ENCODE measurements at regions not wholly inside any gene's neighbourhood (a gene's known extent, or its start where the extent isn't known, plus 50 kb on each side); places are given as distances from the start of the nearest gene placed in this dataset.
"Not testable (repeated sequence)": the region's sequence is repeated elsewhere in the genome, so short reads cannot be mapped to it uniquely, and the experiment has no call there.

GRCh38 chr15:20235728-20236127 lies 305.9 kb downstream of the GOLGA6L6 start:
- TF ChIP-seq, protein P1, sequence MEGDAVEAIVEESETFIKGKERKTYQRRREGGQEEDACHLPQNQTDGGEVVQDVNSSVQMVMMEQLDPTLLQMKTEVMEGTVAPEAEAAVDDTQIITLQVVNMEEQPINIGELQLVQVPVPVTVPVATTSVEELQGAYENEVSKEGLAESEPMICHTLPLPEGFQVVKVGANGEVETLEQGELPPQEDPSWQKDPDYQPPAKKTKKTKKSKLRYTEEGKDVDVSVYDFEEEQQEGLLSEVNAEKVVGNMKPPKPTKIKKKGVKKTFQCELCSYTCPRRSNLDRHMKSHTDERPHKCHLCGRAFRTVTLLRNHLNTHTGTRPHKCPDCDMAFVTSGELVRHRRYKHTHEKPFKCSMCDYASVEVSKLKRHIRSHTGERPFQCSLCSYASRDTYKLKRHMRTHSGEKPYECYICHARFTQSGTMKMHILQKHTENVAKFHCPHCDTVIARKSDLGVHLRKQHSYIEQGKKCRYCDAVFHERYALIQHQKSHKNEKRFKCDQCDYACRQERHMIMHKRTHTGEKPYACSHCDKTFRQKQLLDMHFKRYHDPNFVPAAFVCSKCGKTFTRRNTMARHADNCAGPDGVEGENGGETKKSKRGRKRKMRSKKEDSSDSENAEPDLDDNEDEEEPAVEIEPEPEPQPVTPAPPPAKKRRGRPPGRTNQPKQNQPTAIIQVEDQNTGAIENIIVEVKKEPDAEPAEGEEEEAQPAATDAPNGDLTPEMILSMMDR (IDR thresholded peaks at IDR 0.05; ENCODE audit: control extremely low read depth in 1 of 3, insufficient read depth in 1 of 3, low read depth in 1 of 3, low read length in 3 of 3): not testable (repeated sequence)
- not testable (repeated sequence) for TF ChIP-seq YY1 (IDR thresholded peaks at IDR 0.05; ENCODE audit: low read depth, low read length); TAF1 (IDR thresholded peaks at IDR 0.05; ENCODE audit: low read depth, low read length); RFX5 (IDR thresholded peaks at IDR 0.05; ENCODE audit: borderline replicate concordance, low read depth, low read length); EZH2 (IDR thresholded peaks at IDR 0.05; ENCODE audit: low read depth, low read length, severe bottlenecking); SRF (IDR thresholded peaks at IDR 0.05; ENCODE audit: low read depth, low read length); SIN3A (conservative IDR thresholded peaks at IDR 0.05 in 1 of 2, IDR thresholded peaks at IDR 0.05 in 1 of 2; ENCODE audit: low read depth in 1 of 2, low read length in 2 of 2); RAD21 (IDR thresholded peaks at IDR 0.05 in 1 of 2, conservative IDR thresholded peaks at IDR 0.05 in 1 of 2; ENCODE audit: low read depth in 2 of 2, low read length in 2 of 2); POLR2AphosphoS5 (IDR thresholded peaks at IDR 0.05; ENCODE audit: low read depth, low read length); MAX (IDR thresholded peaks at IDR 0.05); JUND (IDR thresholded peaks at IDR 0.05; ENCODE audit: low read length); ZNF274 (IDR thresholded peaks at IDR 0.05; ENCODE audit: borderline replicate concordance, extremely low read depth, low read length); HDAC2 (IDR thresholded peaks at IDR 0.05; ENCODE audit: borderline replicate concordance in 1 of 2, low read depth in 2 of 2, low read length in 2 of 2); POLR2A (IDR thresholded peaks at IDR 0.05; ENCODE audit: control extremely low read depth in 1 of 2, low read depth in 2 of 2, low read length in 2 of 2)
